ENCODE measurements at regions not wholly inside any gene's neighbourhood (a gene's known extent, or its start where the extent isn't known, plus 50 kb on each side); places are given as distances from the start of the nearest gene placed in this dataset.
A peak's percentile ranks its signal among the peaks of the same experiment; 100 is the strongest.

- Mint-ChIP-seq H3K36me3 (ENCODE audit: unreplicated experiment) (peaks cover 12% of the 10 kb centered on the region), H3K9me3 (ENCODE audit: unreplicated experiment) (no peaks in the 10 kb centered on the region), H3K27ac (ENCODE audit: unreplicated experiment) (peak overlapping the region; percentile 84), H3K4me1 (ENCODE audit: unreplicated experiment) (peaks cover 94% of the 10 kb centered on the region), H3K27me3 (ENCODE audit: unreplicated experiment) (no peaks in the 10 kb centered on the region), H3K4me3 (ENCODE audit: unreplicated experiment) (no peak overlapping the region)
- no peak for TF ChIP-seq CTCF (IDR thresholded peaks at IDR 0.05)
- DNase-seq (ENCODE audit: extremely low spot score, unreplicated experiment) = no peak
These were observed 329.6 kb downstream of the SEC14L1 start for GRCh38 chr17:77470330-77470786.

DNA sequence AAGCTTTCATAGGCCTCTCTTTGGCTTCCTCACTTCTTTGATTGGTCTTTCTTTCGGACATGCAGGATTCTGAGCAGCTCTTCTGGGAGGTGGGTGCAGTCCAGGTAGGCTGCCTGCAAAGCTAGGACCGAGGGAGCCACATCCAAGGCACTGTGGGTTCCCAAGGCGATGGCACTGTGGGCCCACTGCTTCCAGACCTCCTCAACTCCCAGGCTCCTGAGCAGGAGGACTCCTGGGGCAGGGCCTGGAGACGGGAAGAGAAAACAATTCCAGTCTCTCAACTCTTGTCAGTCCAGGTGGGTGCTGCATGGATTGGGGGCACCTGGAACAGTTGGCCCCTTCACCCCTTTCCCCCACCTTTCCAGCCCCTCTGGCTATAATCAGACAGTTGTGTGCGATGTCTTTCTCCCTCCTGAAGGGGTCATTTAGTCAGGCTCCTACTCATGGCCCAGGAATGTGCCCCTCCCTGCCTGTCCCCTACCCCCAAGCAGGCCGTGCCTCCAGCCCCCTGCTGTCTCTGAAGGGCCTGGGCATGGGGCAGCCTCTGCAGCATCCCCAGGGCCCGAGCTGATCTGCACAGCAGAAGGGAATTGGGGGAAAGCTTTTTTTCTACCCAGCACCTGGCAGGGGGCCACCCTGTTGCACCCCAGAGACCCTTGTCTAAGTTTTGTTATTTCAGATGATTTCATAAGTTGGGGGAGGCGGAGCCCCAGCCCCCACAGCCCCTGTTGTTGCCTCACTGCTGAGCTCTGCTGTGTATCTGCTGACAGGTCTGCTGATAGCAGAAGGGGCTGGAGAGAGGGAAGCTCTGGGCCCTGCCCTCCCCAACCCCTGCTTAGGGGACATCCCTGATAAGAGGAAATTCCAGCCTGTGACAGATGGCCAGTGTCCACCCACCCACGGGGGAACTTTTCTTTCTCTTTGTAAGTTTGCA is 330.3 kb downstream of the SEC14L1 start:
- H3K27me3 Mint-ChIP-seq (ENCODE audit: unreplicated experiment) = no peaks in the 10 kb centered on the region
- H3K27ac Mint-ChIP-seq (ENCODE audit: unreplicated experiment) = peak overlapping the region; percentile 84
- no peak for TF ChIP-seq CTCF (IDR thresholded peaks at IDR 0.05)
- H3K9me3 Mint-ChIP-seq (ENCODE audit: unreplicated experiment) = no peaks in the 10 kb centered on the region
- peaks cover 94% of the 10 kb centered on the region for H3K4me1 Mint-ChIP-seq (ENCODE audit: unreplicated experiment)
- DNase-seq (ENCODE audit: extremely low spot score, unreplicated experiment) = no peak
- H3K4me3 Mint-ChIP-seq (ENCODE audit: unreplicated experiment) = no peak overlapping the region
- peaks cover 12% of the 10 kb centered on the region for H3K36me3 Mint-ChIP-seq (ENCODE audit: unreplicated experiment)

- H3K36me3 Mint-ChIP-seq (ENCODE audit: unreplicated experiment) = peaks cover 10% of the 10 kb centered on the region
- no peak for DNase-seq (ENCODE audit: extremely low spot score, unreplicated experiment)
- no peaks in the 10 kb centered on the region for H3K27me3 Mint-ChIP-seq (ENCODE audit: unreplicated experiment)
- H3K4me3 Mint-ChIP-seq (ENCODE audit: unreplicated experiment) = peak overlapping the region; percentile 37
- no peaks in the 10 kb centered on the region for H3K9me3 Mint-ChIP-seq (ENCODE audit: unreplicated experiment)
- TF ChIP-seq CTCF (IDR thresholded peaks at IDR 0.05) = no peak
- peaks cover 94% of the 10 kb centered on the region for H3K4me1 Mint-ChIP-seq (ENCODE audit: unreplicated experiment)
- peak overlapping the region; percentile 84 for H3K27ac Mint-ChIP-seq (ENCODE audit: unreplicated experiment)
These were observed 331.3 kb downstream of the SEC14L1 start for GRCh38 chr17:77471984-77472461.

GRCh38 chr17:77472468-77473310 is 331.9 kb downstream of the SEC14L1 start:
- Mint-ChIP-seq H3K4me3 (ENCODE audit: unreplicated experiment) (peak overlapping the region; percentile 37), H3K4me1 (ENCODE audit: unreplicated experiment) (peaks cover 94% of the 10 kb centered on the region), H3K36me3 (ENCODE audit: unreplicated experiment) (peaks cover 10% of the 10 kb centered on the region), H3K27ac (ENCODE audit: unreplicated experiment) (peak overlapping the region; percentile 84), H3K9me3 (ENCODE audit: unreplicated experiment) (no peaks in the 10 kb centered on the region), H3K27me3 (ENCODE audit: unreplicated experiment) (no peaks in the 10 kb centered on the region)
- no peak for TF ChIP-seq CTCF (IDR thresholded peaks at IDR 0.05)
- no peak for DNase-seq (ENCODE audit: extremely low spot score, unreplicated experiment)

Measured in osteocyte (in vitro differentiated cells).